Choroid plexus epithelial cell (primary cell): ENCODE measurements at regions not wholly inside any gene's neighbourhood (a gene's known extent, or its start where the extent isn't known, plus 50 kb on each side); places are given as distances from the start of the nearest gene placed in this dataset.

ENCODE experiments used
- DNase-seq: peaks from one replicate; pipeline ENCODE4 v3.0.0-alpha.2; 2010; ENCODE audit warnings: low read depth
- H3K4me3 ChIP-seq: 2 replicates; pipeline ENCODE4 v1.5.1; 2011; ENCODE audit warnings: low read depth, mild to moderate bottlenecking, control low read depth, low read length, moderate library complexity
- TF ChIP-seq, protein P1 (sequence below): conservative IDR thresholded peaks from 2 replicates; pipeline ENCODE4 v1.5.1; 2011; ENCODE audit warnings: low read depth, mild to moderate bottlenecking, control low read depth, inconsistent platforms, low read length, moderate library complexity

DNA sequence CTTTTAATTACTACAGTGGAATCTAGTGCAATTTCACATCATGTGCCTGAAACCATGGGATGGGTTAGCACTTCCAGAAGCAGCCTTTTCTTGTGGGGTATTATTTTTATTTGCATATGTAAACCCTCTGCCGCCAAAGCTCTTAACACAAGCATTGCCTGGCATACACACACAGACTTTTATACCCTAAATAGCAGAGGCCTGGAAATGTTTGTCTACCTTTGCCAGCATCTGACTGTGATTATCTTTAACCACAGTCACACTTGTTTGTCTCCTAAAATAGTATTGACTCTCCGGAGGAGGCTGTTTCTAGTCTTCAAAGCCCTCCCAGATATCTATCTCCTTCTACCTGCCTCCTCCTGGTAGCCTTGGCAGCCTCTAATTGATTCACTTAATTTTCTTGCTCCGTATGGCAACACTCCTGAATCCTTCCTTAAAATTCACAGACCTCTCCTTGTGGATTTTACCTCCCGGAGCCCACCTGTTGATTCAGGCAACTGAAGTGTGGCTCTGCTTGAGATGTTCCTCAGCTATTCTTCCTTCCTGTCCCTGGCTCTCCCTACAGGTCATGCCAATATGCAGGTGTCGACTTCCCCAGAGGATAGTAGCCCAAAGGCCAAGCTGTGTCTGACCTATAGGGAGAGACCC, 127.1 kb upstream of the UMPS start:
- no peak overlapping the region for H3K4me3 ChIP-seq
- TF ChIP-seq, protein P1, sequence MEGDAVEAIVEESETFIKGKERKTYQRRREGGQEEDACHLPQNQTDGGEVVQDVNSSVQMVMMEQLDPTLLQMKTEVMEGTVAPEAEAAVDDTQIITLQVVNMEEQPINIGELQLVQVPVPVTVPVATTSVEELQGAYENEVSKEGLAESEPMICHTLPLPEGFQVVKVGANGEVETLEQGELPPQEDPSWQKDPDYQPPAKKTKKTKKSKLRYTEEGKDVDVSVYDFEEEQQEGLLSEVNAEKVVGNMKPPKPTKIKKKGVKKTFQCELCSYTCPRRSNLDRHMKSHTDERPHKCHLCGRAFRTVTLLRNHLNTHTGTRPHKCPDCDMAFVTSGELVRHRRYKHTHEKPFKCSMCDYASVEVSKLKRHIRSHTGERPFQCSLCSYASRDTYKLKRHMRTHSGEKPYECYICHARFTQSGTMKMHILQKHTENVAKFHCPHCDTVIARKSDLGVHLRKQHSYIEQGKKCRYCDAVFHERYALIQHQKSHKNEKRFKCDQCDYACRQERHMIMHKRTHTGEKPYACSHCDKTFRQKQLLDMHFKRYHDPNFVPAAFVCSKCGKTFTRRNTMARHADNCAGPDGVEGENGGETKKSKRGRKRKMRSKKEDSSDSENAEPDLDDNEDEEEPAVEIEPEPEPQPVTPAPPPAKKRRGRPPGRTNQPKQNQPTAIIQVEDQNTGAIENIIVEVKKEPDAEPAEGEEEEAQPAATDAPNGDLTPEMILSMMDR = no peak
- no peak for DNase-seq

DNA sequence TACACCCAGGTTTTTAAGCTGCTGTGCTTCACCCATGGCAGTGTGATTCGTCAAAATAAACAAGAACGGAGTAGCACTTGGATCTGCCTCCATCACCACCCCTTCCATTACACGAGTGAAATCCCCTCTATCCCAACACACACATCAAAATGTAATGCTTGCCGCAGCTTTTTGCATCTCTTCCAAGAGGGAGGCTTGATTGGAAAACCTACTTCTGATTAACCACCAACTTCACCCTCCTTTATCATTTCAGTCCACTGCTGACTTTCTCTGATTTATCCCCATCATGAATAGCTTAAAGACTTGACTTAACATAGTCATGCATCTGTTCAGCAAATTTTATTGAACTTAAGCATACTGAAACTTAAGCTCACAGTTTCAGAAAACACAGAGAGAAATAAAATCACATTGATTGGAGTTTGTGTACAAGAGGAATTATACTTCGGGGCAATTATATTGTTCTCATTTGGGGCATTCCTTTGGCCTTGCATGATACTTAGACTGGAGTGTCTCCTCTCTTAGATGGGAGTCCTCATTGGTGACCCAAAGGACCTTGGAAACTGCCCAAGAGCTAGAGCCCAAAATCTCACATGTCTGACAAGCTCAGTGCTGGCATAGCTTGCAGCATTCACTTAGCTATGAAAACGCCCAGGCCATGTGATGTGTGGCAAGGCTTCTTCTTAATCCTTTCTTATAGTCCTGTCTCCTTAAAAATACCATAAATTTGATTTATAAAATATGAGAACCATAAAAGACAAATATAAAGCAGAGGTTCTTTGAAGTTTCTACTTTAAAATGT, 124.3 kb upstream of the UMPS start:
- no peak for DNase-seq
- no peak overlapping the region for H3K4me3 ChIP-seq
- TF ChIP-seq, protein P1 = no peak

DNA sequence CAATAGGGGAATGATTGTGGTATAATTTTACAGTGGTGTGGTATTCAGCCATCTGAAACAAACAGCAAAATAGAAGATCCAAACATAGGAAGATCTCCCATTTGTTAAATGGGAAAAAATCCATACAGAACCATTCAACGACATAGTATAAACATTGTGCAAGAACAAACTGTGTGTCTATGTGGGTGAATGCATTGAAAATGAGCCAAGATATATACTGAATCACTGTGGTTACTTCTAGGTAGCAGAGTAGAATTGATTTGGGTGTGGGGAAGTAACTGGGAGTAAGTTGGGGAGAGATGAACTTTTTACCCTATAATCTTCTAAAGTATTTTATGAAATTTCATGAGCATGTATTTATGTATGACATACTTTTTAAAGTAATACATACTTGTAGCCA, 123.1 kb upstream of the UMPS start:
- TF ChIP-seq, protein P1 = no peak
- no peak overlapping the region for H3K4me3 ChIP-seq
- peak; percentile 80 for DNase-seq

DNA sequence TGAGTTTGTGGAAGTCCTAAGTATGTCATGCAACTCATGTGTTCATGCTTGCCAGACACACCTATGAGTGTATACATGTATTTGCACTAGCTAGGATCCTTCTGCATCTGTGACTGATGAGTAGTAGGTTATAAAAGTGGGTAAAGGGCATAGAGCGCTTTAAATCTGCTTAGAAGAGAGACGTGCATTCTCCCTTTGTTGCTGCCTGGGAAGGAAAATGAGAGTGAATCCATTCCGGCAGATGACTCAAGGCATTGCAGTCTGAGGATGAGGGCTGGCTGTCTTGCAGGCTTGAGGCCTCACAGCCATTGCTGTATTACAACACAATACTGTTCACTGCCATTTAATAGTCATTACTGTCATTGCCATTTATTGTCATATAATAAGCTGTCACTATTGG, 120.8 kb upstream of the UMPS start:
- H3K4me3 ChIP-seq = no peak overlapping the region
- TF ChIP-seq, protein P1 = no peak
- DNase-seq = no peak

GRCh38 chr3:124610130-124610529, 120.1 kb upstream of the UMPS start:
- TF ChIP-seq, protein P1 = no peak
- DNase-seq = no peak
- H3K4me3 ChIP-seq = no peak overlapping the region

GRCh38 chr3:124611520-124611919, 118.7 kb upstream of the UMPS start:
- no peak overlapping the region for H3K4me3 ChIP-seq
- TF ChIP-seq, protein P1 = no peak
- DNase-seq = no peak

DNA sequence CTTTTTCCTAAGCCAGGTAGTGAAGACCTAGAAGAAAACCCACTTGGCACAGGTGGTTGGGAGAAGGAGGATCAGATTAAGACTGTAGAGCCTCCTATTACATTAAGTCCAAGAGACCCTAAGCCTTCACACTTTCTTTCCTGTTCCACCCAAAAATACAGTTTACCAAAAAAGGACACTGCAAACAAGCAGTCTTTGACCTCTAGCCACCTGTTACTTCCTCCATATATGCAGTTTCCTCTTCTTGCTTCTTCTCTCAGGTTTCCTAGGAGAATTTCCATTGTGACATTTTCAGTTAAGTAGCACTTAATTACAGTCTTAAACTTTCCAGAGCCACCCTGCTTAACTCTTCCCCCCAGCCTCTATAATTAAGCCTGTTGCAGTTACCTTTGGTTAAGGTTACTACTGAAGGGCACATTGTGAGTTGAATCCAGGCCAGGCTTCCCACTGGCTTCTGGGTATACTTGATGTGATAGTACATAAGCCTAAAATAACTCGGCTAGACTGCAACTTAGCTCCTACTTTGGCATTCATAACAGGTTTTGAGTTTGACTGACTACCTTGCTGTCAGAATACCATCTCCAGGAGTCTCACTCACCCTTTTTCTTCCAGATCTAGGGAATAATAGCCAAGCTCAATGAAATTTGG, 114.2 kb upstream of the UMPS start:
- TF ChIP-seq, protein P1 = no peak
- DNase-seq = no peak
- no peak overlapping the region for H3K4me3 ChIP-seq
